Ecto neural progenitor cell (in vitro differentiated cells): ENCODE measurements at regions not wholly inside any gene's neighbourhood (a gene's known extent, or its start where the extent isn't known, plus 50 kb on each side); places are given as distances from the start of the nearest gene placed in this dataset.
"Not testable (repeated sequence)": the region's sequence is repeated elsewhere in the genome, so short reads cannot be mapped to it uniquely, and the experiment has no call there.

Experiments used
- DNase-seq: peaks from one replicate; pipeline ENCODE4 v3.0.0-alpha.2; 2018; ENCODE audit warnings: low spot score

DNA sequence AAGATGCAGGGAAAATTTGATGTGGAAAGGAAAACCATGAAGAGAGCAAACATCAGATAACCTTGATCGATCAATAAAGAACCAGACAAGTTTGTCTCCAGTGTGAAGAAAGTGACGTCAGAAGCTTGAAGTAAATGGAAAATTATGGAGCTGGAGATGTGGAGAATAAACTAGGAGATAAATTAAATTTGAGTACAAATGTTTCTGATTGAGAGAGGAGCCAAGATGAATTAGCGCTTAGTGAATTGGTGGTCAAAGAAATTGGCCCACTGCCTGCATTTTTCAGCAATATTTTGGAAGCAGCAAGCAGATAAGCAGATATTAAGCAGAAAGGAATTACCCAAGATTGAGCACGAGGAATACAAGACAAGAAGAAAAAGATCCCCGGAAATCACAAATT is 567.3 kb upstream of the ZNF385D start:
- DNase-seq, result no peak

DNA sequence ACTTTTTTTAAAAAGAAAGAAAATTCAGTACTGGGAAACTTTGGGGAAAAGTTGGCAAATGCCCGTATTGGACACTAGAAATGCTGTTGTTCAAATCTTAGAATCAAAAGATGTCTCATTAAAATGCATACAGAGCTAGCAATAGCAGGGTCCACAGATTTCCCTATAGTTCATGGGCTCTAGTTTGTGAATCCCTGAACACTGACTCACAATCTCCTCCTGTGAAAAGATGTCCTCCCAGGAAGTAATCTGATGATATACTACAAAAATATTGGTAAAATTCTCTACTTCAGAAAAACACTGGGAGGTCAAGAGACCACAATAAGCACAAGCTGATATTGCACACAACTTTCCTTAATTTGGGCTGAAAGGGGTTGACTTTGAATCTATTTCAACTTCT is 568.4 kb upstream of the ZNF385D start:
- DNase-seq, result no peak

DNA sequence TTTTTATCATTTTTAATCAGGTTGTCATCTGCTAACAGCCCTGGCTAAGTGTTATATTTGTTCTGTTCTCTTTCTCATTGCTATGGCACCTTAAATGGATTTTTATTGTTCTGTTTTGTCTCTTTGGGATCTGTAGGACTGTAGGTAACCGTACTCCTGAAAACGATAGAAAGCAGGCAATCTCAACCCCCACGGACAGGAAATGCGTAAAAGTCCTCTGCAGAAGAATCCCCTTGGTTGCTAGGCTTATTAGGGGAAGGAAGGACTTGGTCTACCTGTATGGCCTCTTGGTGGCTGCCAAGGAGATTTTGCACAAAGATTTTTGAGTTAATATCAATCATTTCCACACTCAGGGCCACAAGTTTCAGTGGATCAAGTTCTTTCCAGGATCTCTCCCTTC is 571.9 kb upstream of the ZNF385D start:
- DNase-seq, result no peak

DNA sequence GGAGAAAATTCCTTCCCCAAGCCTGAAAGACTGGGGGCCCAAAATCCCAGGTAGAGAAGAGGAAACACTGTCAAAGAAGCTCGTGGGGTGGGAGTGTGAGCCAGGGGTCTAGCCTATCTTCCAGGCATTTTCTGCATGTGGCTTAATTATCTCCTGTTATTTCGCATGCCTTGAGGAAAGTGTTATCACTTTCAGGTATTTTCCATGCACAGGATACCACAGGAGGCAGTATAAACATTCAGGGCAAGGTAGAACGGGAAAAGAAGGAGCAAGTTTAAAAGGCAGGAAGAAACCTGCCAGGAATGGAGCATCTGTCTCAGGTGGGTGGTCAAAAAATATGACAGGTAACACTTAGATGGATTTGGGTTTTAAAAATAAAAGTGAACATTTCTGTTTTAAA is 575.3 kb upstream of the ZNF385D start:
- DNase-seq, result no peak

DNA sequence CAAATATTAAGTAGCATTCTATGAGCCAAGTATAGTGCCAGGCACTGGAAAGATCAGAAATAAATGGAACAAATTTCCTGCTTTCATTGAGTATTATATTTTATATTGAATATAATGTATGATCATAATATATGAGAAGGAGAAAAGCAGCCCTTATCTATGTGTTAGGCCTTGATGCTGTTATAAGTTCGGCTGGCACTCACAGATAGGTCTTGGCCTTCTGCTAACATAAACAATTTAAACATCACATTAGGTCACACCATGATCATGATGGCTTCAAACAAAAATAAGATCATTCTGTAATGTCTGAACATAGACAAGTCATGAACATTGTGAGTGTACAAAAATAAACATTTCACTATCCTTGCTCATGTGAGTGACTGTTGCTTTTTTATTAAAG is 584.0 kb upstream of the ZNF385D start:
- DNase-seq, result no peak

DNA sequence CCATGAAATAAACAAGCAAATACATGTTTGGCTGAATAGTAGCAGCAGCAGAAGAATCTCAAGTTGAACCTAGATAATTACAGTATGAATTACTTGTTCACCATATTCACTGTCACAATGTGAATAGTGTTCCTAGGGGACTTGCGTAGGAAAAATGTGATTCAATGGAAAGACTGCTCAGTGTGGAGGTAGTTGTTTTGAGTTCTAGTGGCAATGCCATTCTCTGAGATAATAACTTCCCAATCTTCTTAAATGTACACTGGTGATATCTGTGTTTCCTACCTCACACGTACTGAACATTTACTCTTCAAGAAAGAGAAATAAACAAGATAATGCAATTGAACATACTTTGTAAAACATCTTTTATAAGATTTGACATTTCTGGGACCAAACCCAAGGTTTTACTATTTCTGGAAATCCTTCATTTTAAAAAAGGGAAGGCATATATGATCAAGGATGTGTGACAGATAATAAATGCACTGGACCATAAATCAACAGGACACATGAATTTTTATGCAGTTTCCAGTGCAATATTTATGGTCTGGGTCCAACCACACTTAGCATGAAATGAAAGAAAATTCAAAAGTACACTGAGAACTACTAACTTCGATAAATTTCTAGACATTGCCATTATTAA is 598.3 kb upstream of the ZNF385D start:
- DNase-seq, result no peak

DNA sequence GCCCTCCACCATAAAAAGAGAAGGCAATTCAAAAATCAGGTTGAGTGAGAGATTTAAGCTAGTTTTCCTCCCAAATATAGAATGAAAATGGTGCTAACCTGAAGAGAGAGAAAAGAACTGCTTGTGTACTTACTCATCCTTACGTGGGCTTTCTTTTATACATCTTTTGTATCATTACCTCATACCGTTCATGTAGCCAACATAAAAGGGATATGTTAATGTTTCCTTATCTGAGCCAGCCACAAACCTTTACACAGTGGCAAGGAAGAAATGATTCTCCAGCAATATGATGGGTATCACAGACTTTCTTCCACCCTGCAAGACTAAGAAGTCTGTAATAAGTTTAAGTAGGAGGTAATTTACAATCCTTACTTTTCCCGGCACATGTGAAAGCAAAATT is 600.8 kb upstream of the ZNF385D start:
- DNase-seq, result no peak

DNA sequence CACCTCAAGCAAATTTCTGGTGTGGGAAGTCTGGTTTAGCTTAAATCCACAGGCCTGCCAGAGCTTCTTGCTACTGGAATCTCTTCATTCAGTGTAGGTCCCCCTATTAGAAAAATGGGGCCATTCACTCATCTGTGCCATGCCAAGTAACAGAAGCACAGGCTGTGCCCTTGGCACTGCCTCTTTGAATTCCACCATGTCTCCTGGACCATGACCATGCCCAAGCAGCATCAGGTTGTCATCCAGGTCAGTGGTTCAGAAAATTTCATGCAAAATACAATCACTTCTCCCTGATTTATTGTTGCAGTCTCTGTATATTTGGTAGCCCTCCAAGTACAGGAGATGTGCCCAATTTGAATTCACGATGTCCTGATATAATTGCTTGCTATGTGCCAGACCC is 602.1 kb upstream of the ZNF385D start:
- no peak for DNase-seq

DNA sequence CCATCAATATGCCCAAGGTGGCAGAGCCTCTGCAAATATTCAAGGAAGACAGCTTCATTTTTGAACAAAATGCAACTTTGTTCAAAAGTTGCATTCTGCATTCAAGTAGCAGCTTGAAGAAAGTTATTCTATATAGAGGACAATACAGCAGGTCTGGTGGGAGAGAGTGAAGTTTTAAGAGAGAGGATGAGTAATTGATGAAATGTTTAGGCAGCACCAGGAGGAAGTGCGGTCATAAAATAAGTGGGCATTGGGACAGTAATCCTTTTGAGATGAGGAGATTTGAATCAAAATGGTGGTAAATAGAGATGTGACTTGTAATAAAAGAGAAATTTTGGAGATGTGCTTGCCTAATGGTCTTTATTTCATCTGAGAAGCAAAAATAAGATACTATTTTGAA is 607.3 kb upstream of the ZNF385D start:
- DNase-seq, result no peak

DNA sequence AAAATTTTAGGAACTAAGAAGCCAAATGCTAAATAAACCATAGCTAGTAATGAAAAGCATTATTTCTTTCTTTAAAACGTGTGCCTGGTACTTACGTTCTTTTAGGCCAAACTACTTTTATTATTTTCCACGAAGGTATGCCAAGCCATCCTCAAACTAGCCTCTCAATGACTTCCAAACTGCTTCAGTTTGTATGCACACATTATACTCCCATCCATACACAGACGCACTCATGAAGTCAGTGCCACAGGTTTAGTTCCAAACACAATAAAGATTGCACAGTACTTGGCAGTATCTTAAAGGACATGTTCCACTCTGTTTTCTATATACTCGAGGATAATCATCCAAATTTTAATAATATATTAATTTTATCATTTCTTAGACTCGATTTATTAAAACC is 609.2 kb upstream of the ZNF385D start:
- DNase-seq, result no peak

DNA sequence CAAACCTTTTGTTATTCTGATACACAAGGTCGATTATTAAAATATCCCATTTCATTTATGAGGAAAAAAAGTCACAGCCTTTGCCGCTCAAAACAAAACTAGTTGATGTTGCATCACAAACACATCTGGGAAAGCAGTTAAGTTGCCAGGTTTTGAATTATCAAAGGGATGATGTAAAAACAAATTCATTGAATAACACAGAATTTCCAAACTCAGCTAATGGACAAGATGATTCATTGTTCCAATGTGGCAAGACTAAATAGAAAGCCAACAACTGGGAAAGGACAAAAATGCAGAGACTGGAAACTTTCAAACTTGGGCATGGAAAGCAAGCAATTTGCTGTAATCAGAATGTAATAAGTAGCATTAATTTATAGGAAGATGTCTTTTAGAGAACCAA is 610.0 kb upstream of the ZNF385D start:
- DNase-seq, result no peak

DNA sequence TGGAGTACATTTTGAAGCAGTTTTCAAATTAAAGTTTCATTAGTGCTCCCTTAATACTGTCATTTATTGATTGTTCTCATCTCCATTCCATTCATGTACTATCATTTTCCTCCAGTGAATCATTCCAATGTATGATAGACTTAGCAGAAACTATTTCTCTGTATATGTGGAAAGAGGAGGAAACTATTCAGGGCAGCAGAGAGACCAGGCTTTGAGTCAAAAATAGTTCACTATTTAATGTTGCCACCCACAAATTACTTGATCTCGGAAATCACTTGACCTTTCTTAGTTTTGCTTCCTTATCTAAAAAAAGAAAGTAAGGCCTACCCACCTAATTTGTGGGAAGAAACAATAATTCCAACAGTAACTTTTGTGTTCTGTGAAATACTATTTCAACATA is 610.5 kb upstream of the ZNF385D start:
- no peak for DNase-seq

DNA sequence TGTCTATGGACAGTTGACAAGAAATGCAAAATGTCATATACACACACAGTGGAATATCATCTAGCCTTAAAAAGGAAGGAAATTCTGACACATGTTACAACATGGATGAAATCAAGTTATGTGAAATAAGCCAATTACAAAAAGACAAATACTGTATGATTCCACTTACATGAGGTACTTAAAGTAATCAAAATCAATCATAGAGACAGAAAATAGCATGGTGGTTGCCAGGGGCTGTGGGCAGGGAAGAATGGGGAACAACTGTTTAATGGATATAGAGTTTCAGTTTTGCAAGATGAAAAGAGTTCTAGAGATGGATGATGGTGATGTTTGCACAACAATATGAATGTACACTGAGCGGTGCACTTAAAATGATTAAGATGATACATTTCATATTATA is 613.8 kb upstream of the ZNF385D start:
- DNase-seq, result no peak

DNA sequence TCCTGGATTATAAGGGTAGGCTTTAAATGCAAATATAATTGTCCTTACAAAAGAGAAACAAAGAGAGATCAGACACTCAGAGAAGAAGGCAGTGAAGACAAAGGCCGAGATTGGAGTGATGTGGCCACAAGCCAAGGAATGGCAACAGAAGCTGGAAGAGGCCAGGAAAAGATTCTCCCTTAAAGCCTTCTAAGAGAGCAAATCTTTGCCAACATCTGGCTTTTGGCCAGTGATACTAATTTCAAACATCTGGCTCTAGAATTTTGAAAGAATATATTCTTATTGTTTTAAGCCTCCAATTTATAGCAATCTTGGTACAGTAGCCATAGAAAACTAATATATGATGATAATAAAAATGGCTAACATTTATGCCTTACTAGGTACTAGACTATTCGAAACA is 615.8 kb upstream of the ZNF385D start:
- no peak for DNase-seq

DNA sequence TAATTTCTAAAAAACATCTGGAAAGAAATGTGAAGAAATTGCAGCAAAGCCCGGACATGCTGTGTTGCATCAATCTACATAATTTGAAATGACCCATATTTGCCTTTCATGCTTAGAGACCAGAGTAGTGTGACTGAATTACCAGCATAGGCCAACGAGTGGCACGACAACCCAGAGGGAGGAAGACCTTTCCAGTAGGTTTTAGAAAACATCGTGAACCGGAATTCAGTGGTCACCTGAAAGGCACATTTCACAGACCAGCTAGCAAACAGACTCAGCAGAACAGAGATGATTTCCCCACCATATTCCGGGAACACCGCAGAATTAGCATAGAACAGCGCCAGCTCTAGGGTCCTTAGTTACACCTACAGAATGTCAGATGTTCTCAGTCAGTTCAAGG is 620.0 kb upstream of the ZNF385D start:
- no peak for DNase-seq

DNA sequence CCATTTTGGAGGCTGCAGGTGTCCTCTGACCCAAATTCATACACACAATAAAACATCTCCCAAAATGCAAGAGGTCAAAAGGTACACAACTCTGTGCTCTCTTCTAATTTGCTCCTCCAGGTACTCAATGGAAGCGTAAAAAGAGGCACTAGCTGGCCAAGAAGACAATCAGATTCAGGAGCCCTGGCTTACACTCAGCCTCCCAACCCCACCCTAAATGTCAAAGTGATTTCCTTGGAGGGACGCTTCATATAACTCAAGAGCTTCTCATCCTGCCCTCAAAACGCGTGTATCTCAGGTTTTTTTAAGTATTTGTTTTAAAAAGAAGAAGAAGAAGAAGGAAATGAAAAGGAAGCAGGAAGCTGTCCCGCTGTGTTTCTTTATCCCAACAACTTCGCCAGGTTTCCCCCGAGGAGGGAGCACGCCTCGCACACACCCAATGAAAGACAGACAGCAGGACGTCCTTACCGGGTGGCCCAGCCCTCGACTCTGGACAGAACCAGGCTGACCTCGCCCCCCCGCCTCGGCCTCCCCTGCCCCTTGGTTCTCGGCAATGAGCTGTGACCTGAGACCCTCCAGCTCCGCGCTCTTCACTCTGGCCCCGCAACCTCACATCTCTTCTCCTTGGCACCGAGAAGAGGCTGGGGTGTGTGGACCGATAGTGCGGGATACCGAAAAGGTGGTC is 620.7 kb upstream of the ZNF385D start:
- DNase-seq, result peak; percentile 56

DNA sequence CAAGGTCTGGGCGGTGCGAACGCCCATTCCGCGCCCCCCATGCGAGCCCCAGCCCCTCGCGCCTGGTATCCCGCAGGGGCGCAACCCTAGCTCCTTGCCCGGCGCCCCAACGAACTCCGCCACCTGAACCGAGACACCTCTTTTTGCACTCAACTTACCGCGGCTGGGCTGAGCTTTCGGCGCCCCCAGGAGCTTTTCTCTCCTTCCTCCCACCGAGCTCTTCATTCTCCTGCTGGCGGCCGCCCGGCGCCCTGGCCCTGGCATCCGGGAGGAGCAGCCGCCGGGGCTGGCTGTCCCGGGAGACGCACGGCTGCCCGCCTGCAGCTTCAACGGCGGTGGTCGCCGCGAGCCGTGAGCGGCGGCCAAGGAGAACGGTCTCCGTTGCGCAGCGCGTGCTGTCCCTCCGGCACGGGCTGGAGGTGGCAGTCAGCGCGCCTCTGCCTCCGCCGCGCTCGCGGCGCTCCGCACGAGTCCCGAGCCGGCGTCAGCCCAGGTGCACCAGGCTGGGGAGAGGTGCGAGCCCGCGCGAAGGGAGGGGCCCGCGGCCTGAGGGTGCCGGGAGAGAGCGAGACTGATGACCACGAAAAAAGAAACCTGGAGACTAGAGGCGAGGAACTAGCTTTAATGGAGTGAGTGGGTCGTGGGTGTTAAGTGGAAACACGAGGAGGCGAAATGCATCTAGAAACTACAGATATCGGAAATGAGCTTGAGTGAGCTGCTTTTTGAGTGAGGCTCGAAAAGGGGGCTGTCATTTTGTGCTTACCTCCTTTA is 621.5 kb upstream of the ZNF385D start:
- DNase-seq, result peak; percentile 80

DNA sequence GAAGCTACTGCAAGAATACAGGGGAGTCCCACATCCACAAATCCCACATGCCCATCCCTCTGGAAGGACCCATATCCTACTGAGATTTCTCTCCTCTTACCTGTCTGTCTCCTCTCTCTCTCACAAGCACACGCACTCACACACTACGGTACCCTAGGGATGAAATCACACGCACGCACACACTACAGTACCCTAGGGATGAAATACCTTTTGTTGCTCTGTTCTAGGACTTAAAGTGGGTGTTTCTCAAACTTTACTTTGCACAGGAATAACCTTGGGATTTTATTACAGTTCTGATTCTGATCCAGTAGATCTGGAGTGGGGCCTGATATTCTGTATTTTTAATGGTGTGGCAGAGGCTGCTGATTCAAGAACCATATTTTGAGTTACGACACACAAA is 622.2 kb upstream of the ZNF385D start:
- no peak for DNase-seq

DNA sequence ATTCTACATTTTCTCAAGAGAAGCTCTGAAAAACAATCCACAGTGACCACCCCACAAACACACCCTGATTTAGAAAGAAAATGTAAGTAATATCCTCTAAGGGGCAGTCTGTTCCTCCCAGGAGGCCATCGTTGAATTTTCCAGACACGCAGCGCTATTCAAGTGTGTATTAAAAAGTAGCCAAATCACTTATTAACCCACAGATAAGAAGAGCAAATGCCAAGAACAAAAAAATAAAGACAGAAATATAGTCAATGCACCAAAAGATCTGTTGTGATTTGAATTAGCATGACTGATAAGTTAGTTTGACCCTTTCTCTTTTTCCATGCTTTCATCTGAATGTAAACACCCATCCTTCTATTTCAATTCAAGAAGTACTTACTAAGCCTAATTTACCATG is 622.8 kb upstream of the ZNF385D start:
- DNase-seq, result no peak

DNA sequence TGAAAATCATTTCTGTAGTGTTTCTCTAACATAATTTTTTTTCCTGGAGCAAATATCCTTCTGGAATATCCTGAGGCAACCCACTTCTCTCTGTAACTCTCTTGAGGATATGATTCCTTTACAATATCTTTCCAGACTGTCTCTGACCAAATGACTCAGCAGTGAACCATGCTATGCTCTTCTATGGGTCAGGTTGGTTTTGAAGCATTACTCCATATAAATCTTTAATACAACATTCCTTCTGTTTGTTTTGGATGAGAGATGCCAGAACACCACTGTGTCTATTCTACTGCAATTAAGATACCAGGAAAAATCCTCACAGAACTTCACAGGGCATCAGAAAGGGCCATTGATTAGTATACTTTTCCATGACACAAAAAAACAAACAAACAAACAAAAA is 626.4 kb upstream of the ZNF385D start:
- no peak for DNase-seq

DNA sequence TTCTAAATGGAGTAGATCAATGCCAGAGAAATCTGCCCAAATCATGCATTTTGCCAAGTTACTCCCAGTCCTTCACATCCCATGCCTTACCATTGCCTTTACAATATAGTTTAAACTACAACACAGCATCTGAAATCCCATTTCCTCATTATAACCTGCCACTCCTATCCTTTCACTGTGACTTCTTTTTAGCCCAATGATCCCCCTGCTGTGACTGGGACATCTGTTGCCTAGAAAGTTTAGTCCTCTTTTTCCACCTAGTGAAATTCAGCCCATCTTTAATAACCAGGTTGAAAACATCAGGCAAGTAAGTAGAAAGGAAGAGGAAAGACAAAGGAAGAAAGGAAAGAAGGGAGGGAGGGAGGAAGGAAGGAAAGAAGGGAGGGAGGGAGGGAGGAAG is 627.9 kb upstream of the ZNF385D start:
- DNase-seq, result no peak

DNA sequence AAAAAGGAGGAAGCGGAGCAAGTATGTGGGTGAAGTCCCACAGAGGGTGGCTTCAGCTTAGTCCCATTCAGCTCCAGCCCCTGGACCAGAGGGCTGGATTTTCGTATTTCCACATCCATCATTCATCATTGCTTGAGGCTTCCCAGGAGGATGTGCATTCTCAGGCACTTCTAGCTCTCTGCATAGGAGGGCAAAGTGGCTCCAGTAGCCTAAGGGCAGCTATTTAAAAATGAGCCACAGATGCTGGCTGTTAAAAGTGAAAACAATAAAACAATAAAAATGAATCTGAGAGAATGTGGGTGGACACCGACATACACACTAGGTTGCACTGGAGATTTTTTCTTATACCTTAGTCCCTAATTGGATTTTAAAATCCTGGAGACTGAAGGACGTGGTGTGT is 629.2 kb upstream of the ZNF385D start:
- DNase-seq, result no peak

DNA sequence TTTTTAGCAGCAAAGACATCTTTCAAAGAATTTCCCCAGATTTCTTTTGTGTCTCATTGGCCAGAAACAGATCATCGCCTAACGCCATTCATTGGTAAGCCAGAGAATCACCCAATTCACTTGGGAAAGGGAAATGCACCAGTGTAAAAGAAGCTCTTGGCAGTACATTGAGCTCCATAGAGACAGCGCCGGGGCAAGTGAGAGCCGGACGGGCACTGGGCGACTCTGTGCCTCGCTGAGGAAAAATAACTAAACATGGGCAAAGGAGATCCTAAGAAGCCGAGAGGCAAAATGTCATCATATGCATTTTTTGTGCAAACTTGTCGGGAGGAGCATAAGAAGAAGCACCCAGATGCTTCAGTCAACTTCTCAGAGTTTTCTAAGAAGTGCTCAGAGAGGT is 630.6 kb upstream of the ZNF385D start:
- not testable (repeated sequence) for DNase-seq

DNA sequence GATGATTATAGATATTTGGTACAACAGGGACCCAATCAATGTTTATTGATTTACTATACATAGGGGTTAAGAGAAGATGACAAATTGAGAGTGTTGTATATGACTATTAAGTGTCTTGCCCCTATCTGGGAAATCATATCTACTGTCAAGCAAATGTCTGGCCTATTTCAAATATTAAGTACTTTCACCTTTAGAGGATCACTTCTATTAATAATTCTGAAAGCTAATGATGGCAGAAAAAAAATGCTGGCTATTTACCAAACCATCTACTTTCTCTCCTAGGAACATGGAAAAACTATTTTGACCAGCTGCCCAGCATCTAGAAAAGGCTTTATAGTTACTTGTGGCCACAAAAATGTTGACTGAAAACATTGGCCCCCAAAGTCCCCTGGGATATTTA is 632.3 kb upstream of the ZNF385D start:
- DNase-seq, result no peak
